Naive thymus-derived CD8-positive, alpha-beta T cell (primary cell): ENCODE measurements at regions not wholly inside any gene's neighbourhood (a gene's known extent, or its start where the extent isn't known, plus 50 kb on each side); places are given as distances from the start of the nearest gene placed in this dataset.

Experiments used
- ATAC-seq, 2 donors: fragments of 150-1000 bp; cut with Tn5 transposase in 1 of 2; sonication (Bioruptor Pico), chemical (Tn5 transposase) in 1 of 2; 1 replicate in 1 of 2; 2 replicates in 1 of 2; pipeline ENCODE4 v1.10.0; 2021; ENCODE audit warnings: mild to moderate bottlenecking in 2 of 2, moderate library complexity in 2 of 2
- POLR2A ChIA-PET: fragments of 350-600 bp; sonication (Branson Sonifier 250); formaldehyde crosslinking; loops from one replicate; lab custom pipeline; 2021; ENCODE audit warnings: antibody characterized with exemption; lab: Charles Lee
- DNase-seq, 10 donors: peaks; one replicate each; pipeline versions ENCODE4 v3.0.0 to v3.0.0-alpha.2; 2020 to 2022
- H3K27ac Mint-ChIP-seq, 10 donors: one replicate each; pipeline ENCODE4 v1.8.0; 2020 to 2022; ENCODE audit warnings: mild to moderate bottlenecking in 10 of 10, mixed read lengths in 10 of 10, moderate library complexity in 4 of 10, inconsistent platforms in 1 of 10
- H3K27me3 Mint-ChIP-seq, 5 donors: one replicate each; pipeline ENCODE4 v1.8.0; 2021 to 2022; ENCODE audit warnings: mixed read lengths in 5 of 5
- H3K36me3 Mint-ChIP-seq, 3 donors: one replicate each; pipeline ENCODE4 v1.8.0; 2020 to 2022; ENCODE audit warnings: mixed read lengths in 3 of 3, mild to moderate bottlenecking in 2 of 3, inconsistent platforms in 1 of 3
- H3K4me1 Mint-ChIP-seq, 4 donors: one replicate each; pipeline ENCODE4 v1.8.0; 2021 to 2022; ENCODE audit warnings: mixed read lengths in 4 of 4
- H3K4me3 Mint-ChIP-seq, 10 donors: one replicate each; pipeline ENCODE4 v1.8.0; 2020 to 2022; ENCODE audit warnings: mild to moderate bottlenecking in 10 of 10, mixed read lengths in 10 of 10, moderate library complexity in 6 of 10, inconsistent platforms in 1 of 10
- H3K9me3 Mint-ChIP-seq, 9 donors: one replicate each; pipeline ENCODE4 v1.8.0; 2020 to 2022; ENCODE audit warnings: mixed read lengths in 9 of 9, mild to moderate bottlenecking in 3 of 9, inconsistent platforms in 1 of 9, moderate library complexity in 1 of 9

DNA sequence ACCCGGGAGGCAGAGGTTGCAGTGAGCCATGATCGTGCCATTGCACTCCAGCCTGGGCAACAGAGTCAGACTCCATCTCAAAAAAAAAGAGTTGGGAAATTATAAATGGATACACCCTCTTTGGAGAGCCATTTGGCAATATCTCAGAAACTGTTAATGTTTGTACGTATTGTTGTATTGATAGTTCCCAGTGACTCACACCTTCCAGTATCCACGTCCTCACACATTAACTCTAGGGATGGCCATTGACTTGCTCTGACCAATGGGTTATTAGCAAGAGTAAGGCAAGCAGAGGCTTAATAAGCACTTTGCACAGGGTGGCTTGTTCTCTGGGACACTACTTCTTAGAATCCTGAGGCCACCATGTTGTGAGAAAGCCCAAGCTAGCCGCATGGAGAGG is 107.6 kb upstream of the LHX1 start:
- Mint-ChIP-seq H3K4me3 (no peak overlapping the region), H3K36me3 (peaks cover 0 to 2% (median 0%) of the 10 kb centered on the region in 3 donors), H3K9me3 (no peaks in the 10 kb centered on the region), H3K27ac (no peak overlapping the region), H3K4me1 (no peaks in the 10 kb centered on the region), H3K27me3 (peaks cover 9 to 42% (median 26%) of the 10 kb centered on the region in 5 donors)
- POLR2A ChIA-PET: no interaction called here
- ATAC-seq (no peak), DNase-seq (no peak)

DNA sequence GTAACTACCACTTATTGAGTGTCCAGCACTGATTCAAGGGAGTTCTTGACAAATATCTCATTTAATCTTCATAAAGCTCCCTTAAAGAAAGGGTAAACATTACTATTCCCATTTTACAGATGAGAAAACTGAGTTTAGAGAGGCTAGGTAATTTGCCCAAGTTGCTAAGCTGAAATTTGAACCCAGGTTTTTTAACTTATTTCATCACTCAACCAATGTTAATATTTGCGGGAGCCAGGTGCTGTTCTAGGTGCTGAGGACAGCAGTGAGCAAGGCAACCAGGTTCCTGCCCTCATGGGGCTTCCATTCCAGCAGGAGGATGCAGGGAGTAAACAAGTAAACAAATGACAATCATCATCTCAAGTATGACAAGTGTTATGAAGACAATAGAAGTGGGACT is 104.0 kb upstream of the LHX1 start:
- no peaks in the 10 kb centered on the region for H3K9me3 Mint-ChIP-seq
- POLR2A ChIA-PET: no interaction called here
- H3K4me1 Mint-ChIP-seq: peaks cover 0 to 3% (median 0%) of the 10 kb centered on the region in 4 donors
- H3K27ac Mint-ChIP-seq: no peak overlapping the region
- no peak for ATAC-seq
- no peak overlapping the region for H3K4me3 Mint-ChIP-seq
- no peaks in the 10 kb centered on the region for H3K36me3 Mint-ChIP-seq
- no peak for DNase-seq
- H3K27me3 Mint-ChIP-seq: peaks cover 3 to 18% (median 10%) of the 10 kb centered on the region in 5 donors

DNA sequence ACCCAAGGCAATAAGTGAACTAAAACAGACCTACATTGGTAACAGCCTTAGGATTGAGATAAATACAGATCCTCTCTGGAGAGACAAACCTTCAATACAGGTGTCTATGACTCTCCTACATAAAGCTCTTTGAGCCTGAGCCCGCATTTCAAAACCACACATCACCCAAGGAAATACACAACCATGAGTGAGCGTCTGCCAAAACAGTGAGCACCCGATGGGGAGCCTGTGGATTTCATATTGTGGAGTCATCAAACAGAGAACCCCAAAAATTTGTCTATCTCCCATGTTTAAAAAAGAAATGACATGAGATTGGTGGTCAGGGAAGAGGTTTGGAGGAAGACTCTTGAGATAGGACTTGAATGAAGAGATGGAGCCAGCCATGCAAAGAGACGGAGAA is 102.2 kb upstream of the LHX1 start:
- H3K9me3 Mint-ChIP-seq: no peaks in the 10 kb centered on the region
- no peak for ATAC-seq
- H3K36me3 Mint-ChIP-seq: no peaks in the 10 kb centered on the region
- POLR2A ChIA-PET: no interaction called here
- H3K27ac Mint-ChIP-seq: no peak overlapping the region
- no peak for DNase-seq
- H3K4me3 Mint-ChIP-seq: no peak overlapping the region
- H3K4me1 Mint-ChIP-seq: peaks cover 0 to 3% (median 0%) of the 10 kb centered on the region in 4 donors
- H3K27me3 Mint-ChIP-seq: peaks cover 0 to 16% (median 10%) of the 10 kb centered on the region in 5 donors

GRCh38 chr17:36837195-36837938 is 99.9 kb upstream of the LHX1 start:
- H3K27me3 Mint-ChIP-seq: peaks cover 6 to 20% (median 13%) of the 10 kb centered on the region in 5 donors
- ATAC-seq: no peak
- peaks cover 0 to 17% (median 0%) of the 10 kb centered on the region in 9 donors for H3K9me3 Mint-ChIP-seq
- H3K27ac Mint-ChIP-seq: no peak overlapping the region
- H3K36me3 Mint-ChIP-seq: peaks cover 0 to 1% (median 0%) of the 10 kb centered on the region in 3 donors
- H3K4me1 Mint-ChIP-seq: peaks cover 0 to 3% (median 0%) of the 10 kb centered on the region in 4 donors
- H3K4me3 Mint-ChIP-seq: no peak overlapping the region
- POLR2A ChIA-PET: no interaction called here
- no peak for DNase-seq

DNA sequence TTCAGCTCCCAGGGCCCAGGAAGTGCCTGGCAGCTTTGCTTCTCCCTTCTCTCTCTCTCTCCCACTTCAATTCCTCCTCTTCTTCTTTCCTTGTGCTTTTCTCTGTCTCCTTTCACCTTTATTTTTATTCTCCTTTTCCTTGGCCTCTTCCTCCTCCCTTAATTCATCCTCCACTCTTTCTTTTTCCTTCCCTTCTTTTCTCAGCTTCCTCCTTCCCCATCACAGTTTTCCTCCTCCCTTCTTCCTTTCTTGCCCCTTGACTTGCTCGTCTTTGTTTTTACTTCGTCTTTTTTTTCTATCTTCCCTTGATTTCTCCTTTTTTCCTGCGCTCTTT is 99.4 kb upstream of the LHX1 start:
- Mint-ChIP-seq H3K36me3 (peaks cover 0 to 1% (median 0%) of the 10 kb centered on the region in 3 donors), H3K27ac (no peak overlapping the region)
- POLR2A ChIA-PET: no interaction called here

DNA sequence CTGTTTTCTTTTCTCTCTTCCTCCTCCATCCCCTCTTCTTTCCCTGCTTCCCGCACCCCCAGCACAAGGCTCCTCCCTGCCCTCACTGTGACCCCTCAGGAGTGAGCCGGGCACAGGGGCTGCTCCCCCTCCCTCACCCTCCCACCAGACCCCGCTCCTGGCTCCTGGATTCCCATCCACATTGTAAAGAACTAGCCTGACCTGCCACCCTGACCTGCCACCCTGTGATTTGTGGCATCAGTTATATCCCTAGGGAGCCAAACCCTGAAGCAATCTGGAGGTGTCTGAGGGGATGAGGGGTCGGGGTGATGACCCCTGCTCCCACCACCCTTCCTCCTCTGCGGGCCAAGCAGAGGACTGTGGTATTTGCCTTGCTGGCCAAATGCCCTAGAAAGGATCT is 98.0 kb upstream of the LHX1 start:
- Mint-ChIP-seq H3K4me1 (peaks cover 0 to 3% (median 0%) of the 10 kb centered on the region in 4 donors), H3K4me3 (no peak overlapping the region), H3K27me3 (peaks cover 11 to 29% (median 25%) of the 10 kb centered on the region in 5 donors), H3K27ac (no peak overlapping the region), H3K9me3 (peaks cover 0 to 17% (median 0%) of the 10 kb centered on the region in 9 donors), H3K36me3 (peaks cover 0 to 1% (median 0%) of the 10 kb centered on the region in 3 donors)
- POLR2A ChIA-PET: no interaction called here
- DNase-seq: no peak
- no peak for ATAC-seq

More for the DNA sequence above, 99.4 kb upstream of the LHX1 start:
- ATAC-seq (no peak), DNase-seq (no peak)
- H3K4me3 Mint-ChIP-seq: no peak overlapping the region
- H3K9me3 Mint-ChIP-seq: peaks cover 0 to 17% (median 0%) of the 10 kb centered on the region in 9 donors
- peaks cover 0 to 3% (median 0%) of the 10 kb centered on the region in 4 donors for H3K4me1 Mint-ChIP-seq
- peaks cover 7 to 23% (median 15%) of the 10 kb centered on the region in 5 donors for H3K27me3 Mint-ChIP-seq

DNA sequence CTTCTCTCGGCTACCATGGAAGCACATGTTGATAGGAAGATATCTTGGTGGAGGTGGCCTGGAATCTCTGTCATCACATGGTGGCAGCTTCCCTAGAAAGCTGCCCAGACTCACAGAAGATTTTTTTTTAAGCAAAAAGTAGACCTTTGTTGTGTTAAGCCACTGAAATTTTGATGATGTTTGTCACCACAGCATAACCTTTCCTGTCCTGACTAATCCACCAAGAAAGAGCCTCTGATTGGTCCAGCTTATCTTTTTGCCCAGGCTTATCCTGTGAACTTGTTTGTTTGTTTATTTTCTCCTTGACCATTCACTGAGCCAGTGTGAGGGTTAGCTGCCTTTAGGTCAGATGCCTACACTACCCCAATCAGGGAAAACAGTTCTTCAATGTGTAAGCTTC is 96.5 kb upstream of the LHX1 start:
- H3K4me3 Mint-ChIP-seq: no peak overlapping the region

GRCh38 chr17:36842231-36842819 is 95.0 kb upstream of the LHX1 start:
- Mint-ChIP-seq H3K27me3 (peaks cover 14 to 52% (median 38%) of the 10 kb centered on the region in 5 donors), H3K4me3 (no peak overlapping the region), H3K27ac (no peak overlapping the region), H3K36me3 (peaks cover 0 to 1% (median 0%) of the 10 kb centered on the region in 3 donors), H3K4me1 (peaks cover 0 to 5% (median 0%) of the 10 kb centered on the region in 4 donors), H3K9me3 (peaks cover 0 to 17% (median 0%) of the 10 kb centered on the region in 9 donors)
- POLR2A ChIA-PET: no interaction called here
- ATAC-seq (no peak), DNase-seq (no peak)

More for the DNA sequence above, 96.5 kb upstream of the LHX1 start:
- Mint-ChIP-seq H3K9me3 (peaks cover 0 to 17% (median 0%) of the 10 kb centered on the region in 9 donors), H3K4me1 (peaks cover 0 to 5% (median 0%) of the 10 kb centered on the region in 4 donors), H3K27ac (no peak overlapping the region), H3K27me3 (peaks cover 15 to 41% (median 35%) of the 10 kb centered on the region in 5 donors), H3K36me3 (peaks cover 0 to 1% (median 0%) of the 10 kb centered on the region in 3 donors)
- ATAC-seq: no peak
- POLR2A ChIA-PET: no interaction called here
- no peak for DNase-seq

DNA sequence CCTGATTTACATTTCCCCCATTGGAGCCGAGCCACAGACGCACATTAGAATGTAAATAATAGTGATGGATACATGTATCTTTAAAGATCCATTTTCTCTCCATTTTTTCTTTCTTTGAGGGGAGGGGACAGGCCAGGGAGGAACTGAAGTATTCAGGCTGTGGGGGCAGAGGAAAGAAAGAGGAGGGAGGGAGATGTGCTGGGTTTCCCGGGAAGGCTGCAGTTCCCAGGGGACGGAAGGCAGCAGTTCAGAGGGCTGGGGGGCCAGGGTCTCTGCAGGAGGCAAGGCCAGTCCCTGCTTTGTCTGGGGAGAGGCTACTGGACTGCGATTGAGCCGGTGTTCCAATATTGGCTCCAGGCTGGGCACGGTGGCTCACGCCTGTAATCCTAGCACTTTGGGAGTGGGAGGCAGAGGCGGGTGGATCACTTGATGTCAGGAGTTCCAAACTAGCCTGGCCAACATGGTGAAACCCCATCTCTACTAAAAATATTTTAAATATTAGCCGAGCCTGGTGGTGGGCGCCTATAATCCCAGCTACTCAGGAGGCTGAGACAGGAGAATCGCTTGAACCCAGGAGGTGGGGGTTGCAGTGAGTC is 94.2 kb upstream of the LHX1 start:
- POLR2A ChIA-PET: no interaction called here
- no peak for DNase-seq
- Mint-ChIP-seq H3K27me3 (peaks cover 12 to 52% (median 38%) of the 10 kb centered on the region in 5 donors), H3K4me3 (no peak overlapping the region), H3K36me3 (peaks cover 0 to 1% (median 0%) of the 10 kb centered on the region in 3 donors), H3K4me1 (peaks cover 0 to 3% (median 0%) of the 10 kb centered on the region in 4 donors), H3K27ac (no peak overlapping the region), H3K9me3 (peaks cover 0 to 17% (median 0%) of the 10 kb centered on the region in 9 donors)
- ATAC-seq: no peak

- peaks cover 12 to 52% (median 38%) of the 10 kb centered on the region in 5 donors for H3K27me3 Mint-ChIP-seq
- no peak overlapping the region for H3K4me3 Mint-ChIP-seq
- ATAC-seq (no peak), DNase-seq (no peak)
- peak overlapping the region in 1 of 10 donors; percentile 20 for H3K27ac Mint-ChIP-seq
- H3K36me3 Mint-ChIP-seq: peaks cover 0 to 1% (median 0%) of the 10 kb centered on the region in 3 donors
- peaks cover 0 to 2% (median 0%) of the 10 kb centered on the region in 4 donors for H3K4me1 Mint-ChIP-seq
- POLR2A ChIA-PET: no interaction called here
- peaks cover 0 to 17% (median 0%) of the 10 kb centered on the region in 9 donors for H3K9me3 Mint-ChIP-seq
These were observed 93.3 kb upstream of the LHX1 start for GRCh38 chr17:36844013-36844412.

DNA sequence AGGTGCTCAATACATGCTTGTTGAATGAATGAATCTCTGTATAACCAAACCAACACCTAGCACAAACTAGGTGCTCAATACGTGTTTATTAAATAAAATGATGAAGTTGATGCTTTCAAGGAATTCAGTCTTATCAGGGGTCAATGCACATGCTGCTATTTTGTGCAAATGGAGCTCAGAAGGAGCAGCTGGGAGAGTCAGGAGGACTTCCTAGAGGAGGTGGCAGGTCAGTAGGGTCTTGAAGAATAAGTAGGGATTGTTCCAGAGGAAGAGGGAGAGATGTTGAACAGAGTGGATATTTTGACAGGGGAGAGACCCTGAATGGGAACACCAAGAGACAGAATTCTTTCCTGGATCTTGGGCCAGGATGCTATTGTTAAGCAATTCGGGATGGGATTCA is 92.7 kb upstream of the LHX1 start:
- POLR2A ChIA-PET: no interaction called here
- no peak overlapping the region for H3K4me3 Mint-ChIP-seq
- H3K9me3 Mint-ChIP-seq: peaks cover 0 to 17% (median 0%) of the 10 kb centered on the region in 9 donors
- H3K27me3 Mint-ChIP-seq: peaks cover 12 to 52% (median 37%) of the 10 kb centered on the region in 5 donors
- H3K27ac Mint-ChIP-seq: peak overlapping the region in 2 of 10 donors; percentile 21 to 29
- peaks cover 0 to 2% (median 0%) of the 10 kb centered on the region in 4 donors for H3K4me1 Mint-ChIP-seq
- DNase-seq (no peak), ATAC-seq (no peak)
- peaks cover 0 to 1% (median 0%) of the 10 kb centered on the region in 3 donors for H3K36me3 Mint-ChIP-seq

DNA sequence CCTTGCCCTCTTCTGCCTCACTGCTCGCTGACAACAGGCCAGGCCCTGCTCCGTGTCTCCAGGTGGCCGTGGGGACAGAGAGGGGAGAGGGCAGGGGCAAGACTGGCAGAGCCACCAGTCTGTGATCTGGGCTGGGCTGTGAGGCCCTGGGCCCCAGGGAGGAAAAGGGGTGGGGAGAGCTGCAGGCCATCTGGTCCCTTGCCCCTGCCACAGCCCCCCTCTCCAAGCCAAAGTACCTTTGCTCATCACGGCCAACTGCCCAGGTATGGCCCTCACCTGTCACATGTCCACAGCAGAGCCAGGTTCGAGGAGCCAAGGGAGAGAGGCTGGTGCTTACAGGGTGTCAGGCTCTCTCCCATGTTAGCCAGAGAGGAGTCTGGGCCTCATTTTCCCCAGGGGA is 91.4 kb upstream of the LHX1 start:
- Mint-ChIP-seq H3K4me1 (peaks cover 0 to 2% (median 0%) of the 10 kb centered on the region in 4 donors), H3K4me3 (no peak overlapping the region), H3K9me3 (peaks cover 0 to 13% (median 0%) of the 10 kb centered on the region in 9 donors), H3K27me3 (peaks cover 9 to 52% (median 35%) of the 10 kb centered on the region in 5 donors), H3K27ac (no peak overlapping the region), H3K36me3 (peaks cover 0 to 1% (median 0%) of the 10 kb centered on the region in 3 donors)
- POLR2A ChIA-PET: no interaction called here
- DNase-seq (no peak), ATAC-seq (no peak)
